NT2/D1 (cell line): ENCODE measurements at regions not wholly inside any gene's neighbourhood (a gene's known extent, or its start where the extent isn't known, plus 50 kb on each side); places are given as distances from the start of the nearest gene placed in this dataset.

ENCODE experiments used
- SUZ12 ChIP-seq: IDR thresholded peaks from 2 replicates; pipeline ENCODE4 v1.6.1; 2011; ENCODE audit not compliant: insufficient read length, insufficient read depth; ENCODE audit errors: extremely low read depth
- ZNF274 ChIP-seq: IDR thresholded peaks from 2 replicates; pipeline ENCODE4 v1.6.1; 2011; ENCODE audit warnings: mild to moderate bottlenecking, low read depth, low read length

GRCh38 chr5:162664846-162665245 is 597.3 kb downstream of the GABRG2 start:
- TF ChIP-seq ZNF274 (no peak), SUZ12 (no peak)
